ENCODE measurements at regions not wholly inside any gene's neighbourhood (a gene's known extent, or its start where the extent isn't known, plus 50 kb on each side); places are given as distances from the start of the nearest gene placed in this dataset.

DNA sequence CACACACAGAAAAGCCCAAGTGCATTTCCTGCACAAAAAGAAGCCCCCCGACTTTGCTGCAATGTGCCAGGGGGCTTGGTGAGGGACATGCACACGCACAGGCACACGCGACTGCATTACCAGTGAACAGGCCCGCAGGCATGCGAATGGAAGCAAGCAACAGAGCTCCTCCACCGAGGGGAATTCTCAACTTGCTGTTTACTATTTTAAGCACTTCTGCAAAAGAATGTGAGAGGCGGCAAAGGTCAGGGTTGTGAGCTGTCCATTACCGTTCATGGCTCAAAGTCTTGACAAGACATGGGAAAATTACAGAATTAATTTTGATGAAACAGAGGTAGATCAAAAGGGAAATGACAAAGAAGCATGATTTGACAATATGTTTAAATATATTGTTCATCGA lies 342.5 kb upstream of the NOCT start:
- DNase-seq (no peak), ATAC-seq (peak in 5 of 8 donors; percentile 42 to 72 (median 53))
- Histone ChIP-seq H3K27ac (no peak overlapping the region), H3K4me3 (no peak overlapping the region), H3K36me3 (no peaks in the 10 kb centered on the region), H3K27me3 (no peaks in the 10 kb centered on the region), H3K4me1 (peaks cover 0 to 29% (median 7%) of the 10 kb centered on the region in 9 donors), H3K9me3 (no peaks in the 10 kb centered on the region)
- TF ChIP-seq, protein P1, sequence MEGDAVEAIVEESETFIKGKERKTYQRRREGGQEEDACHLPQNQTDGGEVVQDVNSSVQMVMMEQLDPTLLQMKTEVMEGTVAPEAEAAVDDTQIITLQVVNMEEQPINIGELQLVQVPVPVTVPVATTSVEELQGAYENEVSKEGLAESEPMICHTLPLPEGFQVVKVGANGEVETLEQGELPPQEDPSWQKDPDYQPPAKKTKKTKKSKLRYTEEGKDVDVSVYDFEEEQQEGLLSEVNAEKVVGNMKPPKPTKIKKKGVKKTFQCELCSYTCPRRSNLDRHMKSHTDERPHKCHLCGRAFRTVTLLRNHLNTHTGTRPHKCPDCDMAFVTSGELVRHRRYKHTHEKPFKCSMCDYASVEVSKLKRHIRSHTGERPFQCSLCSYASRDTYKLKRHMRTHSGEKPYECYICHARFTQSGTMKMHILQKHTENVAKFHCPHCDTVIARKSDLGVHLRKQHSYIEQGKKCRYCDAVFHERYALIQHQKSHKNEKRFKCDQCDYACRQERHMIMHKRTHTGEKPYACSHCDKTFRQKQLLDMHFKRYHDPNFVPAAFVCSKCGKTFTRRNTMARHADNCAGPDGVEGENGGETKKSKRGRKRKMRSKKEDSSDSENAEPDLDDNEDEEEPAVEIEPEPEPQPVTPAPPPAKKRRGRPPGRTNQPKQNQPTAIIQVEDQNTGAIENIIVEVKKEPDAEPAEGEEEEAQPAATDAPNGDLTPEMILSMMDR (IDR thresholded peaks at IDR 0.05) = no peak
- intact Hi-C loops (cut with DNase I) = loop anchor here in 4 of 10 donors (10.0 kb wide), 4 partner anchors 258 to 1548 kb away; no protein-coding TSS in a partner anchor
- 41 to 47% methylated on average over 10 of the region's 10 CpGs for WGBS, 2 donors

DNA sequence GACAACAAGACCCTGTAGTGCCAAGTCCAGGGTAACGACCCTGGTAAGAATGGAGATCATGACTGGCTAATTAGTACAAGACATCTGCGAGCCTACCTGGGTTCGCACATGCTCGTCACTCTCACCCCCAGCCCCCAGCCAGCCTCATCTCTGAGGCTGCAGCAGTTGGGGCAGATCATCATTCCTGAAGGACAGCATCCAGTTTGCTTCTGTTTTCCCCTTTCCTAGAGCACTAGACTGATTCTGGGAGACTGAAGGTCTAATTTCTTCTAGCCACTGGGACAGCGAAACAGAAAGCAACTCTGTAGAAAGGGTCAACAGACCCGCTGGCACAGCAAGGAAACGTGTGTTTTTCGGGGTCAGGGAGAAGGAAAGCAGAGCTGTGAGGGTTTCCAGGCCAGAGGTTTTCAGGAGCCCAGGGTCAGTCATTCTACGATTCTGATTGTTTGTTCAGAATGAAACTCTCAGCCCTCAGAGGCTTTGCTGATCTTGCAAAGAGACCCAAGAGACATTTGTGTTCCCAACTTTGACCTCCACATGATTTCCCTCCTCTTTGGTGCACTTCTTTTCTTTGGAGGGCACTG lies 343.1 kb upstream of the NOCT start:
- intact Hi-C loops (cut with DNase I) = loop anchor here in 4 of 10 donors (10.0 kb wide), 4 partner anchors 258 to 1548 kb away; no protein-coding TSS in a partner anchor
- DNase-seq (no peak), ATAC-seq (no peak)
- Histone ChIP-seq H3K4me3 (no peak overlapping the region), H3K4me1 (peaks cover 0 to 29% (median 7%) of the 10 kb centered on the region in 9 donors), H3K9me3 (no peaks in the 10 kb centered on the region), H3K27ac (peak overlapping the region in 1 of 10 donors; percentile 37), H3K36me3 (no peaks in the 10 kb centered on the region), H3K27me3 (no peaks in the 10 kb centered on the region)
- 82 to 86% methylated on average over 9 of the region's 9 CpGs for WGBS, 2 donors
- TF ChIP-seq, protein P1 (IDR thresholded peaks at IDR 0.05) = no peak

DNA sequence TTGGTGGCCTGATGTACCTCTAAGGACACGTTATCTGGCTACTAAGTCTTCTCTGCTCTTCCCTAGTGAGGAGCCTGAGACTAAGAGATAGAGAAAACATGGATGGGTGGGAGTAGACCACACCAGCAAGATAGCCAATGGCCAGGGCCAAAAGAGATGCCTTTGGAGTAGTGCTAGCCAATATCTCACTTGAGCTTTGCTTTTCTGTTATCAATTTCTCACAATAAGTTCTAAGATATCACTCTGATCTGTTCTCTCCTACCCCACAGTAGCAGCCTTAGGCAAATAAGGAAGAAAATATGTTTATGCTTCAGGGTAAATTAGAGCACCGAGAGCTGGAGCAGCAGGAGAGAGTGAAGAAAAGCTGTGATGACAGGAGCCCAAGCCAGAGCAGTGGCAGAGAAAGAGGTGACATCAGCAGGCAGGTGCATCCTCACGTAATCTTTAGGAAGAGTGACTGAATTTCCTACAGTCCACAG lies 343.9 kb upstream of the NOCT start:
- Histone ChIP-seq H3K27me3 (no peaks in the 10 kb centered on the region), H3K4me1 (peaks cover 0 to 29% (median 7%) of the 10 kb centered on the region in 9 donors), H3K4me3 (no peak overlapping the region), H3K36me3 (no peaks in the 10 kb centered on the region), H3K9me3 (no peaks in the 10 kb centered on the region), H3K27ac (no peak overlapping the region)
- 70 to 79% methylated on average over 3 of the region's 3 CpGs for WGBS, 2 donors
- intact Hi-C loops (cut with DNase I) = loop anchor here in 4 of 10 donors (10.0 kb wide), 4 partner anchors 257 to 1547 kb away; no protein-coding TSS in a partner anchor
- TF ChIP-seq, protein P1 (IDR thresholded peaks at IDR 0.05) = no peak
- ATAC-seq (no peak), DNase-seq (no peak)

DNA sequence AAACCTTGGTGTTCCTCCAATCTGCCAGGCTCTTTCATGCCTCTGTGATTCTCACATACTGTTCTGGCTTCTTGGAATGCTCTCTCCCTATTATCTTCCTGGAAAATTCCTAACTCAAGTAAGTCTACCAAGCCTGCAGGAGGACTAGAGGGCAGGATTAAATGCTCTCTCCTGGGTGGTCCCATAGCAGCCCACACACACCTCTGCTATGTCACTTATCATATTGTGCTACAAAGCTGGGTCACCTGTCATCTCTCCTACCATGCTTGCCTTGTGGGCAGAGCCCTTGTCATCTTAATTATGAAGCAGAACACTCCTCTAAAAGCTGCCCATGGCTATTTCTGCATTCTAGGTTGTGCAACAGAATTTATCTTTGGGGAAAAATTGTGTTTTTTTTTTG lies 344.5 kb upstream of the NOCT start:
- peaks cover 0 to 29% (median 7%) of the 10 kb centered on the region in 9 donors for H3K4me1 ChIP-seq
- no peaks in the 10 kb centered on the region for H3K27me3 ChIP-seq
- H3K4me3 ChIP-seq = no peak overlapping the region
- no peaks in the 10 kb centered on the region for H3K9me3 ChIP-seq
- intact Hi-C loops (cut with DNase I) = loop anchor here in 4 of 10 donors (10.0 kb wide), 4 partner anchors 256 to 1546 kb away; no protein-coding TSS in a partner anchor
- no peak for ATAC-seq
- DNase-seq = no peak
- H3K36me3 ChIP-seq = no peaks in the 10 kb centered on the region
- H3K27ac ChIP-seq = no peak overlapping the region
- TF ChIP-seq, protein P1 (IDR thresholded peaks at IDR 0.05) = no peak

Measured in heart right ventricle (tissue), 16 donors.